Pancreas (tissue), 10 donors: ENCODE measurements at regions not wholly inside any gene's neighbourhood (a gene's known extent, or its start where the extent isn't known, plus 50 kb on each side); places are given as distances from the start of the nearest gene placed in this dataset.

ENCODE experiments used
- ATAC-seq, 4 donors: fragments of 200-7000 bp; cut with Tn5 transposase; one replicate each; pipeline versions ENCODE4 v1.8.0 to v1.9.1; 2020; ENCODE audit warnings: mild to moderate bottlenecking in 4 of 4, moderate library complexity in 4 of 4
- DNase-seq, 6 donors: peaks; one replicate each; pipeline ENCODE4 v3.0.0-alpha.2; 2020
- FAIRE-seq: peaks from 2 replicates; lab custom pipeline; 2012; peaks lifted over from hg19 to GRCh38; lab: Jason Lieb, UNC
- H3K27ac ChIP-seq, 4 donors: fragments of 200-600 bp; sonication (generic); 1 replicate in 3 of 4; 2 replicates in 1 of 4; pipeline versions ENCODE4 v1.5.0 to v1.8.0; 2020
- H3K27me3 ChIP-seq, 4 donors: fragments of 200-600 bp; one replicate each; pipeline ENCODE4 v1.8.0; 2021
- H3K36me3 ChIP-seq, 3 donors: fragments of 200-600 bp; sonication (generic) in 1 of 3; one replicate each; pipeline versions ENCODE4 v1.5.0 to v1.8.0; 2020 to 2021
- H3K4me1 ChIP-seq, 3 donors: fragments of 200-600 bp; one replicate each; pipeline ENCODE4 v1.8.0; 2021
- H3K4me3 ChIP-seq, 4 donors: fragments of 200-600 bp; sonication (generic) in 2 of 4; one replicate each; pipeline versions ENCODE4 v1.5.0 to v1.8.0; 2020 to 2021
- H3K9me3 ChIP-seq, 4 donors: fragments of 200-600 bp; one replicate each; pipeline ENCODE4 v1.8.0; 2021
- CTCF ChIP-seq, 4 donors: fragments of 200-600 bp; sonication (generic) in 3 of 4; IDR thresholded peaks; one replicate each; pipeline versions ENCODE4 v1.5.0 to v1.8.0; 2021; ENCODE audit warnings: antibody characterized with exemption in 4 of 4
- WGBS, 2 donors: extraction: QIAGEN DNeasy Blood & Tissue Kit; methylation state at CpG; one replicate each; pipeline ENCODE4 v1.1.7; 2013; 5-methylcytosine and 5-hydroxymethylcytosine counted together
- intact Hi-C, 3 donors: fragments of 100-400 bp; cut with DNase I; formaldehyde crosslinking; loops; one replicate each; pipeline versions ENCODE4 v1.11.1 to v1.14.2; 2022
- donor health status: healthy with polysubstance abuse.
- donor health status: DM: no; HTN: no; CAD: no; lungs with moderate emphysema.
- donor health status: DM: no; HTN: no; CAD: no.
- donor health status: control.
- donor health status: control.
- donor health status: Bipolar disorder and iron deficiency.
- donor health status: DM: yes; HTN: yes; CAD: no.
- donor health status: DM: no; HTN: no; CAD: no.
- donor health status: DM: no; HTN: no; CAD: no.
- donor health status: DM: yes; HTN: yes; CAD: no.

GRCh38 chr5:106880656-106881055, 790.1 kb downstream of the EFNA5 start:
- H3K27me3 ChIP-seq = no peaks in the 10 kb centered on the region
- intact Hi-C loops = no loop called here
- DNase-seq = no peak
- no peaks in the 10 kb centered on the region for H3K4me1 ChIP-seq
- TF ChIP-seq CTCF (IDR thresholded peaks at IDR 0.05) = no peak
- no peak overlapping the region for H3K4me3 ChIP-seq
- no peak overlapping the region for H3K27ac ChIP-seq
- H3K9me3 ChIP-seq = no peaks in the 10 kb centered on the region
- FAIRE-seq = no peak
- 79 to 88% methylated on average over 2 of the region's 2 CpGs for WGBS, 2 donors
- no peak for ATAC-seq
- H3K36me3 ChIP-seq = no peaks in the 10 kb centered on the region

DNA sequence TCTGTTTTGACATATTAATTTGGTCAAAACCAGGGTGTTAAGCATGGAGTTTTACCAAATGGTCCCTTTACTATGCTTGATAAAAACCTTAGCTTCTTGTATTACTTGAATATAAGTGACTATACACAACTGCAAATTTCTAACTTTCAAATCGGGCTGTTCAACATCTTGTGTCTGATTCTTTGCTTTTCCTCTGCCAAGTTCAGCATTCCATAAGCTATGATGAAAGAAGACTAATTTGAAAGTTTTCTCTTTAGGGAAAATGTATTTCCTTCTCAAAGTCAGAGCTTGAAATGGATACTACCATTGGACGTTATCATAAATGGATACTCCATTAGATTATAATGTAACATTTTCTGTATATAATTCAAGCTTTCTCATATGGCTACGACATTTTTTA, 792.9 kb downstream of the EFNA5 start:
- H3K4me1 ChIP-seq = no peaks in the 10 kb centered on the region
- H3K36me3 ChIP-seq = no peaks in the 10 kb centered on the region
- ATAC-seq = no peak
- no peaks in the 10 kb centered on the region for H3K27me3 ChIP-seq
- FAIRE-seq = no peak
- 66 to 79% methylated on average over 3 of the region's 3 CpGs for WGBS, 2 donors
- no peak overlapping the region for H3K27ac ChIP-seq
- no peak overlapping the region for H3K4me3 ChIP-seq
- intact Hi-C loops = no loop called here
- DNase-seq = no peak
- H3K9me3 ChIP-seq = no peaks in the 10 kb centered on the region
- no peak for TF ChIP-seq CTCF (IDR thresholded peaks at IDR 0.05)

DNA sequence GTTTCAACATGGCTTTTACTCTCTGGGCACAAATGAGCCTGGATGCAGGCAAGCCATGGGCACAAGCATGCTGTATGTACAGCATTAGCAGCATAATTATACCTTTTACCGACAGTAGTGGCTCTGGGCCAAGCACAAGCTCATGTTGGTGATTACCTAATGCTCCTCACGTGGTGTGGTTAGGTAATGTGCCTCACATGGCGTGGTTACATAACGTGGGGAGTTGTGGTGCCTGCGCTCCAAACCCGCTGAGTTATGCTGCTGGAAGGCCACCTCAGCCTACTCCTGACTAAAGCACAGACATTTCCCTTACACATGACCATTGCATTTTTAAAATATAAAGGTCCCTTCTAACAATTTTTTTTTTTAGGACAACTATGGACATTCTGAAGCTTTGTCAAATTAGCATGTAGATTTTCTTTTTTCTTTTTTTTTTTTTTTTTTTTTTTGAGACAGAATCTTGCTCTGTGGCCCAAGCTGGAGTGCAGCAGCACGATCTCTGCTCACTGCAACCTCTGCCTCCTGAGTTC, 794.0 kb downstream of the EFNA5 start:
- DNase-seq (peak in 2 of 6 donors; percentile 22 to 41), ATAC-seq (no peak), FAIRE-seq (no peak)
- no peak for TF ChIP-seq CTCF (IDR thresholded peaks at IDR 0.05)
- 76 to 81% methylated on average over 7 of the region's 7 CpGs for whole genome bisulfite sequencing, 2 donors
- Histone ChIP-seq H3K27ac (no peak overlapping the region), H3K36me3 (no peaks in the 10 kb centered on the region), H3K9me3 (no peaks in the 10 kb centered on the region), H3K4me3 (no peak overlapping the region), H3K4me1 (no peaks in the 10 kb centered on the region), H3K27me3 (no peaks in the 10 kb centered on the region)
- intact Hi-C loops = no loop called here

DNA sequence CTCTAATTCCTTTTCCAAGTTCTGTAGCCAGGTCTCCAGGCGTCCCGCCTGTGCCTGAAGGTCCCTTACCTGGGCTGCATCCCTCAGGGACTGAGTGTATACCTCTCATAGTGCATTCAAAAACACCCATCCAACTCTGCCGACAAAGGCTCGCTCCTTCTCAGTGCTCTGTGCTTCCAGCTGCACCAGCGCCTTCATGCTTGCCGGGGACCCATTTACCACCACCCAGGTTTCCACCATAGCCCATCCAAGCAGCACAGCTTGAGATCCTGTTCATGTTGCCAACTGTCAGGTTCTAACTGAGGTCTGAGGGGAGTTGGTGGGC, 794.5 kb downstream of the EFNA5 start:
- FAIRE-seq (no peak), ATAC-seq (peak in 1 of 4 donors; percentile 14), DNase-seq (peak in 1 of 6 donors; percentile 30)
- WGBS, 2 donors = 89 to 94% methylated on average over 6 of the region's 6 CpGs
- Histone ChIP-seq H3K9me3 (no peaks in the 10 kb centered on the region), H3K27ac (no peak overlapping the region), H3K4me1 (no peaks in the 10 kb centered on the region), H3K36me3 (no peaks in the 10 kb centered on the region), H3K4me3 (no peak overlapping the region), H3K27me3 (no peaks in the 10 kb centered on the region)
- no peak for TF ChIP-seq CTCF (IDR thresholded peaks at IDR 0.05)
- intact Hi-C loops = no loop called here

DNA sequence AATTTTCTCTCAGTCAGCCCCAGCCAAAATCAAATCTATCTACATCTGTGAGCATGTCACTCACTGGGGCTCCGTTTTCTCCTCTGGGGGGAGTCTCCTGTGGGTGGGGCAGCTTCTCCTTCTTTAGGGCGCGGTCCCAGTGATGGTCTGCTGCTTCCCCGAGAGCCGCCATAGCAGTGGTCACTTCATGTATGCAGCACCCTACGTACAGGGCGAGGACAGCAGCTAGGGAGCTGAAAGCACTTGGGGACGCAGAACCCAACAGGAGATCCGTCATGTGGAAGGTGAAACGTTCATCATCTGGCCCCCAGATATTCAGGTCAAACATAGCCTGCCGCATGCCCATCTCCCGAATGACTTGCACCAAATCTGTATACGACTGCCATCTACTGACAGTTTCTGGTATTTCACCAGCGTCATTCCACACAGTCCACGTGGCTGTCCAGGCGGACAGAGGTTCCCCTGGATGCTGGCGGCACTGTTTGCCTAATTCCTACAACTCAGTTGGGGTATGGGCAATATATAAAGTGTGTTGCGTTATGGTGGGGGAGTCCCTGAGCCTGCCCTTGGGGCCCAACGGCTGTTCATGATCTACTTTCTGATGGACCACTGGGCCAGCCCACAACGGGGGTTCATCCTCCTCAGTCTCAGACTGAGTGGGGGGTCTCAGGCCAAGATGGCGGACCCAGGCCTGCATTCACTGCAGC, 795.0 kb downstream of the EFNA5 start:
- FAIRE-seq = no peak
- no peaks in the 10 kb centered on the region for H3K4me1 ChIP-seq
- no peaks in the 10 kb centered on the region for H3K36me3 ChIP-seq
- intact Hi-C loops = no loop called here
- H3K27me3 ChIP-seq = no peaks in the 10 kb centered on the region
- DNase-seq = peak in 5 of 6 donors; percentile 28 to 71 (median 42)
- H3K9me3 ChIP-seq = no peaks in the 10 kb centered on the region
- WGBS, 2 donors = 59 to 66% methylated on average over 21 of the region's 21 CpGs
- no peak overlapping the region for H3K27ac ChIP-seq
- peak; percentile 25 to 65 (median 53) for TF ChIP-seq CTCF (IDR thresholded peaks at IDR 0.05)
- no peak overlapping the region for H3K4me3 ChIP-seq
- ATAC-seq = peak; percentile 84 to 94 (median 92)
